Retinal pigment epithelial cell (primary cell): ENCODE measurements at regions not wholly inside any gene's neighbourhood (a gene's known extent, or its start where the extent isn't known, plus 50 kb on each side); places are given as distances from the start of the nearest gene placed in this dataset.

Experiments
- DNase-seq: peaks from one replicate; pipeline ENCODE4 v3.0.0-alpha.2; 2010; ENCODE audit warnings: low read depth
- H3K4me3 ChIP-seq: 2 replicates; pipeline ENCODE4 v1.5.1; 2011; ENCODE audit warnings: mild to moderate bottlenecking, low read length, control low read depth, moderate library complexity
- CTCF ChIP-seq: conservative IDR thresholded peaks from 2 replicates; pipeline ENCODE4 v1.5.1; 2011; ENCODE audit warnings: low read depth, low read length, control low read depth, inconsistent platforms

GRCh38 chr10:90180886-90181691, 479.7 kb downstream of the KIF20B start:
- DNase-seq: peak; percentile 82
- TF ChIP-seq CTCF: no peak
- H3K4me3 ChIP-seq: no peak overlapping the region

DNA sequence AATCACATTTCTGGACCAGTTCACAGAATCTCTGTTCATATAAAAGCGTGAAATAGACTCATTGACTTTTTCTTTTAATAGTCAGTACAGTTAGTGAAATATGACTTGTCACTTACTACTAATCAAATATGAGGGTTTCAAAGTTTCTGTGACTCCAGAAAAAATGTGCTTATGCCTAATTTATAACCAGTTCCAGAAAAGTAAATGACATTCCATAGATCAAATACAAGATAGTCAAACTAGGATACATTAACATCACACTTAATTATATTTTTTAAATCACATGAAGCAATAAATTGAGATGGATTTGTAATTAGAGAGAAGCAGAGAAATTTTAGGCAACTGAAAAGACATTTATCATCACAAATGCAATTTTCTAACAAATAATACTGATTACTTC, 491.4 kb downstream of the KIF20B start:
- DNase-seq: no peak
- TF ChIP-seq CTCF: no peak

DNA sequence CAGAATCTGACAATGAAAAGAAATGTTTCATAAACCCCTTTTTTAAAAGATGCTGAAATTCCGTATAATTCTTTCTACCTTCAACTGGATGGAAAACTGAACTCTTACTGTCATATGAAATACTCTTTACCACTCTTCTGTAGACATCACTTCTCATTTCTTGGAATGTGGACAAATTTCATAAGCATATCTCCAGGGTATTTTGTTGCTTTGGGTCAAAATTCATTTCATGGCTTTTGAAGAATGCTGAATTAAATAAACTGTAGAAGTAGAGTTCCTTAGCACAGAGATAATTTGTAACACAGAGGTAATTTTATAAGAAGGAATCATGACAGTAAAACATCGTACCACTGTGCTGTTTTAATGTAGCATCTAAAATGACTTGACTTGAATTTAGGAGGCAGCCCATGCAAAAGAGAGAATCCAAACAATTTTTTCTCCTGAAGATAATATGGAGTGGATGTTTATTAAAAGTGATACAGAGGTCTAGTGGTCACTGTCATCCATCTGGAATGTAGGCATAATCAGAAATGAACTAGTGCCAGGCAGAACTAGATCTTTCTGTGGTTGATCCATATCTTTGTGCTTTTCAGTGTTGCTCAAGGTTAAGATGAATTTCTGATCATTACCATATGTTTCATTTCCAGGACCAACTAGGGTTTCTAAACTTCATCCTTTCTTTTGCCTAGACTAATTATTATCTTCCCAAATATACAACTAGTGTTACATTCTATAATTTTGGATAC, 492.0 kb downstream of the KIF20B start:
- TF ChIP-seq CTCF: no peak
- no peak overlapping the region for H3K4me3 ChIP-seq
- DNase-seq: no peak

More for the DNA sequence above, 491.4 kb downstream of the KIF20B start:
- no peak overlapping the region for H3K4me3 ChIP-seq

DNA sequence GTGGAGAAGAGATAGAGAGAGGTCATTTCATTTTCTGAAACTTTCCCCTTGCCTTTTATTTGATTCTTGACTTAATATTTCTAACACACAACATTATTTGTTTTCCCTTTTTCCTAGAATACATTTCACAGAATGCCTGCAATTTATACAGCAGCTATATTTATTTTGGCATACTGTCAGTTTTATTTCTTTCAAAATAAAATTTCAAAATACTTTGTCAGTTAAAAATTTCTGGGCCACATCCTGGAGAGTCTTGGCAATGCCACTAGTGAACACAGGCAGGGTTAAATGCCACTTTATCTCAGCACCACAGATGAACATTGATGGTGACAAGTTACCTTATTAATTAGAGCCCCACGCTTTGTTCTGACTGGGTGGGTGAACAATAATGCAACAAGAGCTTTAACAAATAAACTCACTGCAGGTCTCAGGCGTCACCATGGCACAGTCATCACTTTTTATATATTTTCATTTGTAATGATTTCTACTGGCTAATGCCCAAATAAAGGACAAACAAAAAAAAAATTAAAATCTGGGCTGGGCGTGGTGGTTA, 494.0 kb downstream of the KIF20B start:
- DNase-seq: peak; percentile 64
- H3K4me3 ChIP-seq: no peak overlapping the region
- TF ChIP-seq CTCF: no peak

GRCh38 chr10:90197766-90198165, 496.4 kb downstream of the KIF20B start:
- no peak for TF ChIP-seq CTCF
- no peak overlapping the region for H3K4me3 ChIP-seq
- no peak for DNase-seq

- no peak overlapping the region for H3K4me3 ChIP-seq
- DNase-seq: no peak
- TF ChIP-seq CTCF: no peak
Observed at GRCh38 chr10:90199093-90199492, 497.7 kb downstream of the KIF20B start.

GRCh38 chr10:90199513-90199912, 498.1 kb downstream of the KIF20B start:
- no peak for DNase-seq
- no peak for TF ChIP-seq CTCF
- H3K4me3 ChIP-seq: no peak overlapping the region
